ENCODE measurements at regions not wholly inside any gene's neighbourhood (a gene's known extent, or its start where the extent isn't known, plus 50 kb on each side); places are given as distances from the start of the nearest gene placed in this dataset.
"Not testable (repeated sequence)": the region's sequence is repeated elsewhere in the genome, so short reads cannot be mapped to it uniquely, and the experiment has no call there.

- Mint-ChIP-seq H3K4me3 (no peak overlapping the region), H3K27me3 (no peaks in the 10 kb centered on the region), H3K4me1 (no peaks in the 10 kb centered on the region), H3K36me3 (ENCODE audit: low read depth) (no peaks in the 10 kb centered on the region), H3K27ac (no peak overlapping the region)
- no peaks in the 10 kb centered on the region for H3K9me3 ChIP-seq (ENCODE audit: control insufficient read depth, low read length, poor library complexity, severe bottlenecking)
- DNase-seq (no peak), ATAC-seq (no peak)
Observed at GRCh38 chr13:84607261-84608013, 725.2 kb upstream of the SLITRK1 start.

DNA sequence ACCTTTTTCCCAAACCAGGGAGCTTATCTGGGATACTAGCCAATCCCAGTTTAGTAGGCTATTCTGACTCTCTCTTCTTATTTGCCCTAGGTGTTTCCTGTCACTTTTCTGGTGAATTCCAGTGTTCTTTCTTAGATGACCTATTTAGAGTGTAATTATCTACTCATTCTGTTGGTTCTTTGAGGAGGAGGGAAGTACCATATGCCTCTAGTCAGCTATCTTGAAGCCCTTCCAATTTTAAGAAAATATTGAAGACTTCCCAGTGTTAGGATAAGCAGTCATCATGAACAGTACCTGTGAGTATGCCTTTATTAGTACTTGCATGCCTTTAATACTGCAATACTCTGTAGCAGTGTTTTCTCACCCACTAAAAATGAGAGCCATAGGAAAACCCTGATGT is 724.3 kb upstream of the SLITRK1 start:
- Mint-ChIP-seq H3K36me3 (ENCODE audit: low read depth) (no peaks in the 10 kb centered on the region), H3K27me3 (no peaks in the 10 kb centered on the region), H3K27ac (no peak overlapping the region), H3K4me3 (no peak overlapping the region), H3K4me1 (no peaks in the 10 kb centered on the region)
- DNase-seq (no peak), ATAC-seq (no peak)
- H3K9me3 ChIP-seq (ENCODE audit: control insufficient read depth, low read length, poor library complexity, severe bottlenecking), result no peaks in the 10 kb centered on the region

- Mint-ChIP-seq H3K4me1 (no peaks in the 10 kb centered on the region), H3K36me3 (ENCODE audit: low read depth) (no peaks in the 10 kb centered on the region), H3K27me3 (no peaks in the 10 kb centered on the region), H3K4me3 (no peak overlapping the region), H3K27ac (no peak overlapping the region)
- no peak for ATAC-seq
- no peak for DNase-seq
- H3K9me3 ChIP-seq (ENCODE audit: control insufficient read depth, low read length, poor library complexity, severe bottlenecking), result no peaks in the 10 kb centered on the region
Observed at GRCh38 chr13:84605927-84606326, 723.7 kb upstream of the SLITRK1 start.

GRCh38 chr13:84591444-84591843 is 709.2 kb upstream of the SLITRK1 start:
- ATAC-seq, result no peak
- H3K4me1 Mint-ChIP-seq, result no peaks in the 10 kb centered on the region
- no peak overlapping the region for H3K27ac Mint-ChIP-seq
- no peak for DNase-seq
- H3K4me3 Mint-ChIP-seq, result no peak overlapping the region
- no peaks in the 10 kb centered on the region for H3K9me3 ChIP-seq (ENCODE audit: control insufficient read depth, low read length, poor library complexity, severe bottlenecking)
- no peaks in the 10 kb centered on the region for H3K36me3 Mint-ChIP-seq (ENCODE audit: low read depth)
- H3K27me3 Mint-ChIP-seq, result no peaks in the 10 kb centered on the region

- Mint-ChIP-seq H3K4me3 (no peak overlapping the region), H3K27me3 (no peaks in the 10 kb centered on the region), H3K36me3 (ENCODE audit: low read depth) (no peaks in the 10 kb centered on the region), H3K27ac (no peak overlapping the region), H3K4me1 (no peaks in the 10 kb centered on the region)
- DNase-seq (no peak), ATAC-seq (no peak)
- H3K9me3 ChIP-seq (ENCODE audit: control insufficient read depth, low read length, poor library complexity, severe bottlenecking), result no peaks in the 10 kb centered on the region
Observed at GRCh38 chr13:84590663-84591062, 708.4 kb upstream of the SLITRK1 start.

GRCh38 chr13:84588023-84588422 is 705.7 kb upstream of the SLITRK1 start:
- Mint-ChIP-seq H3K4me1 (no peaks in the 10 kb centered on the region), H3K27me3 (no peaks in the 10 kb centered on the region), H3K27ac (no peak overlapping the region), H3K36me3 (ENCODE audit: low read depth) (no peaks in the 10 kb centered on the region), H3K4me3 (no peak overlapping the region)
- ATAC-seq (no peak), DNase-seq (no peak)
- no peaks in the 10 kb centered on the region for H3K9me3 ChIP-seq (ENCODE audit: control insufficient read depth, low read length, poor library complexity, severe bottlenecking)

GRCh38 chr13:84579901-84580300 is 697.6 kb upstream of the SLITRK1 start:
- H3K27me3 Mint-ChIP-seq; H3K4me3 Mint-ChIP-seq; ATAC-seq; H3K9me3 ChIP-seq (ENCODE audit: control insufficient read depth, low read length, poor library complexity, severe bottlenecking); H3K4me1 Mint-ChIP-seq; H3K27ac Mint-ChIP-seq; H3K36me3 Mint-ChIP-seq (ENCODE audit: low read depth); DNase-seq: not testable (repeated sequence)

DNA sequence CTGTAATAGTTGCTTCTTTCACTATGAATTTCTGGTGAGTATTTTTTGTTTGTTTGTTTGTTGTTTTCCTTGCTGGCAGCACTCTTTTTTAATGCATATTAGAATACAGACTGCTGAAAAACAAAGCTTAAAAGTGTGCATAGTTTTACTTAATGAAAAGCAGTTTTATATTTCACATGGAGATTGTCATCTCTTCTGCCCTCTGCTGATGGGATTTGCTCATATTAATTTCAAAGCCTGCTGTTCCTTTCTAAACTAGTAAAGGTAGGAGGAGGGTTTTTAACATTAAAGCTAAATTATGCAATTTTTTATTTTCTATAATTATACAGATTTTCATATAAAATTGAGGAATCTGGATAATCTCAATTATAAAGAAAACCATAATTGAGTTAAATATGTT is 692.6 kb upstream of the SLITRK1 start:
- no peak for DNase-seq
- Mint-ChIP-seq H3K36me3 (ENCODE audit: low read depth) (no peaks in the 10 kb centered on the region), H3K4me1 (no peaks in the 10 kb centered on the region), H3K27me3 (no peaks in the 10 kb centered on the region), H3K27ac (no peak overlapping the region), H3K4me3 (no peak overlapping the region)
- no peak for ATAC-seq
- no peaks in the 10 kb centered on the region for H3K9me3 ChIP-seq (ENCODE audit: control insufficient read depth, low read length, poor library complexity, severe bottlenecking)

DNA sequence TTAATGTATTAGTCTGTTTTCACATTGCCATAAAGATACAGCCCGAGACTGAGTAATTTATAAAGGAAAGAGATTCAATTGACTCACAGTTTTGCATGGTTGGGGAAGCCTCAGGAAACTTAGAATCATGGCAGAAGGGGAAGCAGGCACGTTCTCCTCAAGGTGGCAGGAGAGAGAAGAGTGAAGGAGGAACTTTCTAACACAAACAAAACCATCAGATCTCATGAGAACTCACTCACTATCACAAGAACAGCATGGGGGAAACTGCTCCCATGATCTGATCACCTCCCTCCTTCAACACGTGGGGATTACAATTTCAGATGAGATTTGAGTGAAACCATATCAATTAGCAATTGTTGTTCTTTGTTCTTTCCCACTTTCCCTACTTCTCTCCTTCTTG is 689.0 kb upstream of the SLITRK1 start:
- Mint-ChIP-seq H3K4me3 (no peak overlapping the region), H3K27ac (no peak overlapping the region), H3K27me3 (no peaks in the 10 kb centered on the region), H3K4me1 (peaks cover 3% of the 10 kb centered on the region), H3K36me3 (ENCODE audit: low read depth) (no peaks in the 10 kb centered on the region)
- no peak for ATAC-seq
- no peaks in the 10 kb centered on the region for H3K9me3 ChIP-seq (ENCODE audit: control insufficient read depth, low read length, poor library complexity, severe bottlenecking)
- no peak for DNase-seq

DNA sequence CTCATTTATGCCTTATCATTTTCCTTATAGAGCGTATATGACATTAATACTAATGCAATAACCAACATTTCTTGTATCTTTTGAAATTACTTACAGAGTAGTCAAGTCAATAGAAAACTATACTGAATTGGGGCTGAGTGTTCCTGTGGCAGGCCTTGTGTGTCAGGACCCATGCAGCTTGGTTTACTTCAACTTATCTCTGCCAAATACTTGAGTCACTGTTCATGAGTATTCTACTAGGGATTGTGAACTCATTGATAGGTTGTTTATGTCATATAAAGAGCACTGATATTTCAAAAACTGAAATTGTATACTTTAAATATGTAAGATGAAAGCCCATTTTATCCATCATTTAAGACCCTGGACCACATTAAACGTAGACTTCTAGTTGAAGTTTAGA is 688.6 kb upstream of the SLITRK1 start:
- DNase-seq (no peak), ATAC-seq (no peak)
- Mint-ChIP-seq H3K4me1 (peaks cover 3% of the 10 kb centered on the region), H3K36me3 (ENCODE audit: low read depth) (no peaks in the 10 kb centered on the region), H3K27ac (no peak overlapping the region), H3K27me3 (no peaks in the 10 kb centered on the region), H3K4me3 (no peak overlapping the region)
- H3K9me3 ChIP-seq (ENCODE audit: control insufficient read depth, low read length, poor library complexity, severe bottlenecking), result no peaks in the 10 kb centered on the region

- no peaks in the 10 kb centered on the region for H3K36me3 Mint-ChIP-seq (ENCODE audit: low read depth)
- no peak overlapping the region for H3K4me3 Mint-ChIP-seq
- DNase-seq (no peak), ATAC-seq (no peak)
- H3K27me3 Mint-ChIP-seq, result no peaks in the 10 kb centered on the region
- H3K9me3 ChIP-seq (ENCODE audit: control insufficient read depth, low read length, poor library complexity, severe bottlenecking), result no peaks in the 10 kb centered on the region
- H3K27ac Mint-ChIP-seq, result no peak overlapping the region
- H3K4me1 Mint-ChIP-seq, result peaks cover 3% of the 10 kb centered on the region
Observed at GRCh38 chr13:84569366-84569765, 687.1 kb upstream of the SLITRK1 start.

- DNase-seq (no peak), ATAC-seq (no peak)
- H3K36me3 Mint-ChIP-seq (ENCODE audit: low read depth), result no peaks in the 10 kb centered on the region
- no peak overlapping the region for H3K4me3 Mint-ChIP-seq
- H3K27ac Mint-ChIP-seq, result no peak overlapping the region
- no peaks in the 10 kb centered on the region for H3K9me3 ChIP-seq (ENCODE audit: control insufficient read depth, low read length, poor library complexity, severe bottlenecking)
- no peaks in the 10 kb centered on the region for H3K27me3 Mint-ChIP-seq
- peaks cover 3% of the 10 kb centered on the region for H3K4me1 Mint-ChIP-seq
Observed at GRCh38 chr13:84567848-84568247, 685.6 kb upstream of the SLITRK1 start.

- Mint-ChIP-seq H3K27me3 (no peaks in the 10 kb centered on the region), H3K4me3 (no peak overlapping the region), H3K4me1 (peaks cover 3% of the 10 kb centered on the region), H3K27ac (no peak overlapping the region), H3K36me3 (ENCODE audit: low read depth) (no peaks in the 10 kb centered on the region)
- H3K9me3 ChIP-seq (ENCODE audit: control insufficient read depth, low read length, poor library complexity, severe bottlenecking), result no peaks in the 10 kb centered on the region
- DNase-seq (no peak), ATAC-seq (no peak)
Observed at GRCh38 chr13:84566780-84567179, 684.5 kb upstream of the SLITRK1 start.

- Mint-ChIP-seq H3K36me3 (ENCODE audit: low read depth) (no peaks in the 10 kb centered on the region), H3K27me3 (no peaks in the 10 kb centered on the region), H3K4me3 (no peak overlapping the region), H3K4me1 (peaks cover 3% of the 10 kb centered on the region), H3K27ac (no peak overlapping the region)
- DNase-seq (no peak), ATAC-seq (no peak)
- H3K9me3 ChIP-seq (ENCODE audit: control insufficient read depth, low read length, poor library complexity, severe bottlenecking), result no peaks in the 10 kb centered on the region
Observed at GRCh38 chr13:84563611-84564010, 681.3 kb upstream of the SLITRK1 start.
